Astrocyte (in vitro differentiated cells and primary cell): ENCODE measurements at regions not wholly inside any gene's neighbourhood (a gene's known extent, or its start where the extent isn't known, plus 50 kb on each side); places are given as distances from the start of the nearest gene placed in this dataset.
"Not testable (repeated sequence)": the region's sequence is repeated elsewhere in the genome, so short reads cannot be mapped to it uniquely, and the experiment has no call there.

Experiments used
- EZH2 ChIP-seq: IDR thresholded peaks from 2 replicates; pipeline ENCODE4 v1.6.1; 2012; ENCODE audit warnings: mild to moderate bottlenecking, low read length, inconsistent platforms; ENCODE audit not compliant: insufficient read depth
- TF ChIP-seq, protein P1 (sequence below): IDR thresholded peaks from 2 replicates; pipeline ENCODE4 v1.5.1; 2011; ENCODE audit warnings: low read depth, mild to moderate bottlenecking, inconsistent platforms, low read length, moderate library complexity; ENCODE audit not compliant: insufficient read depth

DNA sequence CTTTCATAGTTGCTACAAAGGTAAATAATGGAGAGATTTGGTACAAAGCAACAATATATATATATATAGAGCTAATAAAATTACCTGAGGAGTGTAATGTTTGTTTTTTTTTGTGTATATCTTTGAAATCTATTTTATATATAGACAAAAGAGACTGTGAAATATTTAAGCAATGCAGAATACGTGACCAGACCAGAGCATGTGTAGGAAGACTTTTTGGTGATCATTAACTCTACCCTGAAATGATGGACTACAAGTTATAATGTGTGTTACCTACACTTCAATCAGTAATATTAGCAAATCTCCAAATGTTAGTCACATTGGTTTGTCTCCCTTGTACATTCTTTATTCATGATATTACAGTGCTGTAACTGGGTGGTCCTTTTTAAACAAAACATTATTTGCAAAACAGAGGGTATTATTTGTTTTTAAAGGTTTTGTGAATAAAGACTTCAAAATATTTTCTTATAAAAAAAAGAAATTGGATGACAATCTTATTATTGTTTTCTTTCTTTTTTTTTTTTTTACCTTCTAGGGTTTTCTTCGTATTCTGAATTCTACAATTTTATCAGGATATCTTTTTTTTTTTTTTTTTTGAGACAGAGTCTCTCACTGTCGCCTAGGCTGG lies 64.5 kb upstream of the RDX start:
- TF ChIP-seq, protein P1, sequence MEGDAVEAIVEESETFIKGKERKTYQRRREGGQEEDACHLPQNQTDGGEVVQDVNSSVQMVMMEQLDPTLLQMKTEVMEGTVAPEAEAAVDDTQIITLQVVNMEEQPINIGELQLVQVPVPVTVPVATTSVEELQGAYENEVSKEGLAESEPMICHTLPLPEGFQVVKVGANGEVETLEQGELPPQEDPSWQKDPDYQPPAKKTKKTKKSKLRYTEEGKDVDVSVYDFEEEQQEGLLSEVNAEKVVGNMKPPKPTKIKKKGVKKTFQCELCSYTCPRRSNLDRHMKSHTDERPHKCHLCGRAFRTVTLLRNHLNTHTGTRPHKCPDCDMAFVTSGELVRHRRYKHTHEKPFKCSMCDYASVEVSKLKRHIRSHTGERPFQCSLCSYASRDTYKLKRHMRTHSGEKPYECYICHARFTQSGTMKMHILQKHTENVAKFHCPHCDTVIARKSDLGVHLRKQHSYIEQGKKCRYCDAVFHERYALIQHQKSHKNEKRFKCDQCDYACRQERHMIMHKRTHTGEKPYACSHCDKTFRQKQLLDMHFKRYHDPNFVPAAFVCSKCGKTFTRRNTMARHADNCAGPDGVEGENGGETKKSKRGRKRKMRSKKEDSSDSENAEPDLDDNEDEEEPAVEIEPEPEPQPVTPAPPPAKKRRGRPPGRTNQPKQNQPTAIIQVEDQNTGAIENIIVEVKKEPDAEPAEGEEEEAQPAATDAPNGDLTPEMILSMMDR = not testable (repeated sequence)
- not testable (repeated sequence) for TF ChIP-seq EZH2
